C4-2B (cell line): ENCODE measurements at regions not wholly inside any gene's neighbourhood (a gene's known extent, or its start where the extent isn't known, plus 50 kb on each side); places are given as distances from the start of the nearest gene placed in this dataset.

Experiments
- H3K27ac ChIP-seq: fragments of 450-650 bp; 2 replicates; pipeline ENCODE4 v1.5.1; 2017
- CTCF ChIP-seq: fragments of 450-650 bp; conservative IDR thresholded peaks from 2 replicates; pipeline ENCODE4 v1.5.1; 2017; ENCODE audit warnings: mild to moderate bottlenecking
- ZFX ChIP-seq: fragments of 450-650 bp; IDR thresholded peaks from 2 replicates; pipeline ENCODE4 v1.6.1; 2017

- TF ChIP-seq CTCF = no peak
- no peak for TF ChIP-seq ZFX
- no peak overlapping the region for H3K27ac ChIP-seq
Measured at GRCh38 chr22:35008213-35008612, 57.7 kb upstream of the ISX start.

- H3K27ac ChIP-seq = no peak overlapping the region
- no peak for TF ChIP-seq CTCF
- no peak for TF ChIP-seq ZFX
Measured at GRCh38 chr22:35010543-35010942, 55.4 kb upstream of the ISX start.

GRCh38 chr22:35014812-35015211 lies 51.1 kb upstream of the ISX start:
- TF ChIP-seq CTCF = no peak
- TF ChIP-seq ZFX = no peak
- no peak overlapping the region for H3K27ac ChIP-seq
